Nephron (organoid): ENCODE measurements at regions not wholly inside any gene's neighbourhood (a gene's known extent, or its start where the extent isn't known, plus 50 kb on each side); places are given as distances from the start of the nearest gene placed in this dataset.
"Not testable (repeated sequence)": the region's sequence is repeated elsewhere in the genome, so short reads cannot be mapped to it uniquely, and the experiment has no call there.

Source experiments
- H3K27ac Mint-ChIP-seq, 3 experiments: 2 replicates each; pipeline ENCODE4 v1.8.0; 2020; ENCODE audit warnings: mixed read lengths in 3 of 3, mild to moderate bottlenecking in 2 of 3, moderate library complexity in 1 of 3
- H3K27me3 Mint-ChIP-seq: 2 replicates; pipeline ENCODE4 v1.8.0; 2021; ENCODE audit warnings: low read depth, mild to moderate bottlenecking, moderate library complexity, mixed read lengths
- H3K36me3 Mint-ChIP-seq: 2 replicates; pipeline ENCODE4 v1.8.0; 2020; ENCODE audit warnings: low read depth, mixed read lengths
- H3K4me1 Mint-ChIP-seq: 2 replicates; pipeline ENCODE4 v1.8.0; 2020; ENCODE audit warnings: mixed read lengths
- H3K4me3 Mint-ChIP-seq, 3 experiments: 2 replicates each; pipeline ENCODE4 v1.8.0; 2020; ENCODE audit warnings: mild to moderate bottlenecking in 3 of 3, mixed read lengths in 3 of 3, moderate library complexity in 2 of 3
- H3K9me3 Mint-ChIP-seq: 2 replicates; pipeline ENCODE4 v1.8.0; 2020; ENCODE audit warnings: mixed read lengths
- TF ChIP-seq, protein P1 (sequence below), 3 experiments: fragments of 200-600 bp; sonication (generic); IDR thresholded peaks; one replicate each; pipeline ENCODE4 v1.5.0; 2021; ENCODE audit warnings: antibody characterized with exemption in 3 of 3; ENCODE audit not compliant: unreplicated experiment in 3 of 3

DNA sequence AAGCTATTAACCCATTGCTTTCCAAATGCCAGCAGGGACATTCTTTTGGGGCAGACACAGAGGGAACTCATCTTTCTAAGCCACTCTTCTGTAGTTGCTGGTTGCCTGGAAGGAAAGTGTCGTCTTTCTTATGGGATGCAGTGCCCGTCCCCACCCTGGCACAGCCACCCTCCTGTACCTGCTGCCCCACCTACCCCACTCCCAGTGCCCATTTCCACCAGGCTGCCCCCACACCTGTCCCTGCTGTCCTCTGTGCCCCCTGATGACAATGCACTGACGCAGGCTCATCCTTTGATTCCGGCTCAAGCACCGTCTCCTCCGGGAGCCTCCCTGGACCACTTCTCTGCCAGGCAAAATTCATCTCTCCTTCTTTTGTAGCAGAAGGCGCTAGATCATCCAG is 190.4 kb upstream of the CDH5 start:
- TF ChIP-seq, protein P1, sequence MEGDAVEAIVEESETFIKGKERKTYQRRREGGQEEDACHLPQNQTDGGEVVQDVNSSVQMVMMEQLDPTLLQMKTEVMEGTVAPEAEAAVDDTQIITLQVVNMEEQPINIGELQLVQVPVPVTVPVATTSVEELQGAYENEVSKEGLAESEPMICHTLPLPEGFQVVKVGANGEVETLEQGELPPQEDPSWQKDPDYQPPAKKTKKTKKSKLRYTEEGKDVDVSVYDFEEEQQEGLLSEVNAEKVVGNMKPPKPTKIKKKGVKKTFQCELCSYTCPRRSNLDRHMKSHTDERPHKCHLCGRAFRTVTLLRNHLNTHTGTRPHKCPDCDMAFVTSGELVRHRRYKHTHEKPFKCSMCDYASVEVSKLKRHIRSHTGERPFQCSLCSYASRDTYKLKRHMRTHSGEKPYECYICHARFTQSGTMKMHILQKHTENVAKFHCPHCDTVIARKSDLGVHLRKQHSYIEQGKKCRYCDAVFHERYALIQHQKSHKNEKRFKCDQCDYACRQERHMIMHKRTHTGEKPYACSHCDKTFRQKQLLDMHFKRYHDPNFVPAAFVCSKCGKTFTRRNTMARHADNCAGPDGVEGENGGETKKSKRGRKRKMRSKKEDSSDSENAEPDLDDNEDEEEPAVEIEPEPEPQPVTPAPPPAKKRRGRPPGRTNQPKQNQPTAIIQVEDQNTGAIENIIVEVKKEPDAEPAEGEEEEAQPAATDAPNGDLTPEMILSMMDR (IDR thresholded peaks at IDR 0.05; ENCODE audit: unreplicated experiment in 3 of 3), result no peak
- Mint-ChIP-seq H3K36me3 (peaks cover 3% of the 10 kb centered on the region), H3K27ac (peak overlapping the region in 1 of 3 experiments; percentile 63), H3K9me3 (peaks cover 9% of the 10 kb centered on the region), H3K27me3 (peaks cover 10% of the 10 kb centered on the region), H3K4me1 (peaks cover 26% of the 10 kb centered on the region), H3K4me3 (no peak overlapping the region)

DNA sequence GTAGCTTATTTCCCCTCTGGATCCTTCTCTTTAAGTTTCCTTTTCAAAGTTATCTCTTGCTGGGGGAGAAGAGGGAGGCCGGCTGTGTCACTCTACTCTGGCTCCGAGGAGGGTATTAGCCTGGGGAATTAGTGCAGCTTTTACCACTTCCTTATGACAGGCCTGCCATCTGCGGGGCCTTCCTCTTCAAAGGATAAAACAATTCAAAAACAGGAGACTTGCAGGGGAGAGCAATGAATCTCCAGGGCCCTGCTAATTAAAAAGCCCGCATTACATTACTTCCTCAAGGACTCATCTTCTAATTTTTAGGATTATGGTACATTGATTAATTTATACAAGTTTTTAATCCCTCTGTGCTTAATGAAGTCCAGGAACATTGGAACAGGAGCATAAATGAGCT is 190.9 kb upstream of the CDH5 start:
- peak overlapping the region; percentile 28 to 63 (median 36) for H3K27ac Mint-ChIP-seq
- TF ChIP-seq, protein P1 (IDR thresholded peaks at IDR 0.05; ENCODE audit: unreplicated experiment in 3 of 3), result no peak
- peaks cover 26% of the 10 kb centered on the region for H3K4me1 Mint-ChIP-seq
- peaks cover 14% of the 10 kb centered on the region for H3K27me3 Mint-ChIP-seq
- H3K4me3 Mint-ChIP-seq, result no peak overlapping the region
- H3K9me3 Mint-ChIP-seq, result peaks cover 9% of the 10 kb centered on the region
- peaks cover 3% of the 10 kb centered on the region for H3K36me3 Mint-ChIP-seq

DNA sequence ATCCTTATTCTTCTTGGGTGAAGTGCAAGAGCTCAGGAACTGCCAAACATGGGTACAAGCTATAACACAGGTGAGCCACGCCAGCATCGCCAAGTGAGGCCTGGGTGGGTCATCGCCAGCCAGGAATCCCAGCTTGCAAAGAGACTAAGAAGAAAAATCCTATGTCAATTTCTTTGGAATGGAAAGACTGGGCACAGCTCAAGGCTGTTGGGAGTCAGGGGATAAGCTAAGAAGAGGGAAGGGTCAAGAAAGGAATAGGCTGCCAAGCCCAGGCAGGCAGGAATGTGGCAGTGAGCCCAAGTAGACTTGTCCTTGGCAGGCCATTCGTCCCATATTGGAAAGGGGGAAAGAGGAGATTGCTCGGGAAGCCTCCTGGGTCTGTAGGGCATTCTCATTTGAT is 191.4 kb upstream of the CDH5 start:
- H3K9me3 Mint-ChIP-seq, result peaks cover 5% of the 10 kb centered on the region
- H3K36me3 Mint-ChIP-seq, result peaks cover under 1% of the 10 kb centered on the region
- TF ChIP-seq, protein P1 (IDR thresholded peaks at IDR 0.05; ENCODE audit: unreplicated experiment in 3 of 3), result no peak
- peaks cover 16% of the 10 kb centered on the region for H3K27me3 Mint-ChIP-seq
- H3K4me1 Mint-ChIP-seq, result peaks cover 26% of the 10 kb centered on the region
- no peak overlapping the region for H3K4me3 Mint-ChIP-seq
- peak overlapping the region in 2 of 3 experiments; percentile 28 to 63 for H3K27ac Mint-ChIP-seq

DNA sequence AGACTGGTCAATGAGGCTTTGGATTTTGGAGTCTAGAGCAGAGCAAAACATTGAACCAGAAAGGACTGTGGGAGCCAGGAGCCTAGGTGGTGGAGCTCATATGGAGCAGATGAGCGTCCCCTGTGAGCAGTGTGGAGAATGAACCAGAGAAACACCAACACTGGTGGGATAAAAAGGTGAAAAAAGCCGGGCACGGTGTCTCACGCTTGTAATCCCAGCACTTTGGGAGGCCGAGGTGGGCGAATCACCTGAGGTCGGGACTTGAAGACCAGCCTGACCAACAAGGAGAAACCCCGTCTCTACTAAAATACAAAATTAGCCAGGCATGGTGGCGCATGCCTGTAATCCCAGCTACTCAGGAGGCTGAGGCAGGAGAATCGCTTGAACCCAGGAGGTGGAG is 192.7 kb upstream of the CDH5 start:
- H3K9me3 Mint-ChIP-seq, H3K36me3 Mint-ChIP-seq, H3K4me3 Mint-ChIP-seq: not testable (repeated sequence)
- peaks cover 19% of the 10 kb centered on the region for H3K27me3 Mint-ChIP-seq
- H3K27ac Mint-ChIP-seq, result peak overlapping the region in 1 of 3 experiments; percentile 42
- H3K4me1 Mint-ChIP-seq, result peaks cover 26% of the 10 kb centered on the region

DNA sequence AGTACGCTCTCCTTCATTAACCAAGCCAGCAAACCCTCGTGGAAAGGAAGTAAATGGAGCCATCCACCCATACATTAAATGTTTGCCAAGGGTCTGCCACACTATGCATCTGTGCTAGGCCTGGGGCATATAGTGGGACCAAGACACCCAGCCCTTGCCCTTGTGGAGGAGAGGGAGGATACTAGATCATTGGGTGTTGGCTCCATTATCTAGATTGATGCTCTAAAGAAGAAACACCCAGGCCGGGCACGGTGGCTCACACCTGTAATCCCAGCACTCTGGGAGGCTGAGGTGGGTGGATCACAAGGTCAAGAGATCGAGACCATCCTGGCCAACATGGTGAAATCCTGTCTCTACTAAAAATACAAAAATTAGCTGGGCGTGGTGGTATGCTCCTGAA is 193.3 kb upstream of the CDH5 start:
- H3K9me3 Mint-ChIP-seq, H3K4me3 Mint-ChIP-seq, H3K36me3 Mint-ChIP-seq: not testable (repeated sequence)
- peaks cover 19% of the 10 kb centered on the region for H3K27me3 Mint-ChIP-seq
- H3K27ac Mint-ChIP-seq, result peak overlapping the region in 1 of 3 experiments; percentile 42
- H3K4me1 Mint-ChIP-seq, result peaks cover 26% of the 10 kb centered on the region

DNA sequence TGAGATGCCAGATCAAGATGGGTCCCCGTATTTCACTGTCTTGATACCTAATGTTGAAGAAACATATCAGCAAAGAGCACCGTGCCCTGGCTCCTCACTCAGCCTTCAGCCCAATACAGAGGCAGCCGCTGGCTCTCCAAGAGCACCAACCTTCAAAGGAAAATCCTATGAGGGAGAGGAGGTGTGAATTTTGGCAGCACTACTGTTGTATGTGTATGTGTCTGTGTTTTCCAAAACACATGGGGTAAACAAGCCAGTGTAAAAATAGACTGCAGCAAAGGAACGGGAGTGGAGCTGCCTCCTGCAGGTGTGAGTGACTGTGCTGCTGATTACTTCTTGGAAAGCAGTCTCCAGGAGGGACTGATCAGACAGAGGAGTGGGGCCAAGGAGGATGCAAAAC is 194.0 kb upstream of the CDH5 start:
- TF ChIP-seq, protein P1 (IDR thresholded peaks at IDR 0.05; ENCODE audit: unreplicated experiment in 3 of 3), result no peak

DNA sequence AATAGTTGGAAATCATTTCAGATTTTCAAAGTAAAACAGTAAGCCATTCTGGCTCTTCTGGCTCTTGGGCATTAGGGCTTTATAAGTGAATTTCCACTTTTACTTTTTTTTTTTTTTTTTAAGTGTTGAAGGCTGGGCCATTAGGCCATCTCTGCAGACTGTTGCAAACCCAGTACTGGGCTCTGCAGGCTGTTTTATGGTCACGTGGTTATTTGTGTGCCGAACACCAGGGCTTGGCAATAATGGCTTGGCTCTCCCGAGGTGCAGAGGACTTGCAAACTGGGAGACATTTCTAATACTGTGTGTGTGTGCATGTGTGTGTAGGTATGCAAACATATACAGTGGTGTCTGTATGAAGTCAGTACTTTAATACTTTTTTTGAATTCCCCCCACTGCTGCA is 194.9 kb upstream of the CDH5 start:
- no peak overlapping the region for H3K4me3 Mint-ChIP-seq
- H3K36me3 Mint-ChIP-seq, result no peaks in the 10 kb centered on the region
- peaks cover 23% of the 10 kb centered on the region for H3K27me3 Mint-ChIP-seq
- peaks cover 23% of the 10 kb centered on the region for H3K4me1 Mint-ChIP-seq
- TF ChIP-seq, protein P1 (IDR thresholded peaks at IDR 0.05; ENCODE audit: unreplicated experiment in 3 of 3), result no peak
- H3K9me3 Mint-ChIP-seq, result peaks cover 6% of the 10 kb centered on the region
- H3K27ac Mint-ChIP-seq, result peak overlapping the region in 2 of 3 experiments; percentile 71 to 76

More for the DNA sequence above, 194.0 kb upstream of the CDH5 start:
- Mint-ChIP-seq H3K9me3 (no peaks in the 10 kb centered on the region), H3K36me3 (no peaks in the 10 kb centered on the region), H3K27ac (peak overlapping the region in 2 of 3 experiments; percentile 71 to 76), H3K27me3 (peaks cover 19% of the 10 kb centered on the region), H3K4me3 (no peak overlapping the region), H3K4me1 (peaks cover 25% of the 10 kb centered on the region)
